Naive B cell (primary cell): ENCODE measurements at regions not wholly inside any gene's neighbourhood (a gene's known extent, or its start where the extent isn't known, plus 50 kb on each side); places are given as distances from the start of the nearest gene placed in this dataset.

Source experiments
- ATAC-seq, 2 donors: fragments of 150-1000 bp; cut with Tn5 transposase; 2 replicates each; pipeline ENCODE4 v1.10.0; 2021; ENCODE audit warnings: low read depth in 2 of 2, mild to moderate bottlenecking in 2 of 2, moderate library complexity in 2 of 2
- DNase-seq: peaks from one replicate; pipeline ENCODE4 v3.0.0; 2022
- H3K27ac Mint-ChIP-seq, 6 donors: one replicate each; pipeline ENCODE4 v1.8.0; 2020 to 2022; ENCODE audit warnings: mild to moderate bottlenecking in 6 of 6, mixed read lengths in 6 of 6, moderate library complexity in 5 of 6, inconsistent platforms in 2 of 6
- H3K27me3 Mint-ChIP-seq, 3 donors: one replicate each; pipeline ENCODE4 v1.8.0; 2021 to 2022; ENCODE audit warnings: mixed read lengths in 3 of 3, mild to moderate bottlenecking in 1 of 3
- H3K36me3 Mint-ChIP-seq, 2 donors: one replicate each; pipeline ENCODE4 v1.8.0; 2020 to 2022; ENCODE audit warnings: mixed read lengths in 2 of 2, inconsistent platforms in 1 of 2, mild to moderate bottlenecking in 1 of 2
- H3K4me1 Mint-ChIP-seq, 3 donors: one replicate each; pipeline ENCODE4 v1.8.0; 2020 to 2022; ENCODE audit warnings: mixed read lengths in 3 of 3, inconsistent platforms in 1 of 3, mild to moderate bottlenecking in 1 of 3, moderate library complexity in 1 of 3
- H3K4me3 Mint-ChIP-seq, 8 donors: one replicate each; pipeline ENCODE4 v1.8.0; 2020 to 2022; ENCODE audit warnings: mild to moderate bottlenecking in 8 of 8, mixed read lengths in 8 of 8, moderate library complexity in 8 of 8, inconsistent platforms in 2 of 8
- H3K9me3 Mint-ChIP-seq, 7 donors: one replicate each; pipeline ENCODE4 v1.8.0; 2020 to 2022; ENCODE audit warnings: mixed read lengths in 7 of 7, mild to moderate bottlenecking in 5 of 7, inconsistent platforms in 2 of 7, moderate library complexity in 1 of 7

DNA sequence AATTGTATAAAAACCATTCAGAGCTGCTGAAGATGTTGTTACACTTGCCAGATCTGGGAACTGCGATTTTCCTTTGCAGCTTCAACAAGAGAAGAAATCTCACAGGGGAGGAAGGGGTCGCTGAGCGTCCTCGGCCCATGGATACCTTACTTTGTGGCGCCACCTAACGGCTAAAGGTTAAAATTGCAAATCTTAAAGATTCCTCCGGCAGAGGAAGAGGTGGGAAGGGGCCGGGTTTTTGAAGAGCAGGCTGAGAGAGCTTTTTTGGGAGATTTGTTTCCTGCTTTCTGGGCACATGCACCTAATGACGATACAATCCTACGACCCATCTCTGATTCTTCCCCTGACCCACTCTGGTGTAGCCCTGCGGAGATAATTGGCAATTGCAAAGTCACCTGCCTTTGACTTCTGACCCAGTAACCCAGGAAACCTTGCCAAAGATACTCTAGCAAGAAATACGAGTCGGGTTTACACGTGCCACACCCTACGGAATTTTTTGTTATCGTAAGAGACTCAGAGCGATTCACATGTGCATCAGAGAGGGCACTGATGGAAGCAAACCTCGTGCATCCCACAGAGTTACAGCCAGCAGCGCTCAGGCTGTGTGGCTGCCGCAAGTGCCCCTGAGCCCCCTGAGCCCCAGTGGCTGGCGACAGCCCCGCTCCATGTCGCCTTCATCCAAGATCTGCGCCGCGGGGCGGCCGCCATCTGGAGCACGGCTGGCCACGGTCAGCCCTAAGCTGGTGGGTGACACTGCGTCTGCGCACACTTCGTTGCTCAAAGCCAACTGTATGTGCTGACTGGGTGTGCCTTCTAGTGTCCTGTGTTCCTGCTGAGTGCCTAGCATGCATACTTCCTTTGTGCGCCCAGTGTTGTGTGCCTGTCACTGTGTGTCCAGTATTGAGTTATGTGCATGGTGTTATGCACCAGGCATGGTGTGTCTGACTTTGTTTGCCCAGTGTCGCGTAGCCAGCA, 55.2 kb upstream of the CHRNA7 start:
- no peaks in the 10 kb centered on the region for H3K36me3 Mint-ChIP-seq
- DNase-seq, result no peak
- H3K27ac Mint-ChIP-seq, result no peak overlapping the region
- peaks cover 34 to 47% (median 42%) of the 10 kb centered on the region in 3 donors for H3K27me3 Mint-ChIP-seq
- peak overlapping the region in 2 of 8 donors; percentile 22 to 47 for H3K4me3 Mint-ChIP-seq
- H3K9me3 Mint-ChIP-seq, result peaks cover 0 to 3% (median 0%) of the 10 kb centered on the region in 7 donors
- no peak for ATAC-seq
- peaks cover 6 to 23% (median 11%) of the 10 kb centered on the region in 3 donors for H3K4me1 Mint-ChIP-seq

DNA sequence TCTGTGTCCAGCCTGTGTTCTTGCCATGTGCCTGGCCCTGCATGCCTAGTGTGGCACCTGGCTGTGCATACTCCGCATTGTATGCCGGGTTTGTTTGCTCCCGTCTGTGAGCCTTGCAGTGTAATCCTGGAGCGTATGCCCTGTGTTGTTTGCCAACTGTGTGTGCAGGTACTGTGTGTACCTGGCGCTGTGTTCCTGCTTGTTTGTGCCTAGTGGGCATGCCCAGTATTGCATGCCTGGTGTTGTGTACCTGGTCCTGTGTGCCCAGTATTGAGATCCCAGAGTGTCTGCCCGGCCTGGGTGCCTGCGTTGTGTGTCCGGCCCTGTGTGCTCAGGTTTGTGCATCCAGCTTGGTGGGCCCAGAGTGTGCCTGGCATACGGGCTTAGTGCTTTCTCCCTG, 54.5 kb upstream of the CHRNA7 start:
- Mint-ChIP-seq H3K36me3 (no peaks in the 10 kb centered on the region), H3K27me3 (peaks cover 37 to 50% (median 48%) of the 10 kb centered on the region in 3 donors), H3K9me3 (peaks cover 0 to 3% (median 0%) of the 10 kb centered on the region in 7 donors), H3K4me3 (no peak overlapping the region), H3K4me1 (peaks cover 6 to 23% (median 11%) of the 10 kb centered on the region in 3 donors), H3K27ac (peak overlapping the region in 1 of 6 donors; percentile 79)
- DNase-seq (no peak), ATAC-seq (no peak)

GRCh38 chr15:31977138-31977537, 53.2 kb upstream of the CHRNA7 start:
- no peaks in the 10 kb centered on the region for H3K36me3 Mint-ChIP-seq
- ATAC-seq (no peak), DNase-seq (no peak)
- no peak overlapping the region for H3K4me3 Mint-ChIP-seq
- peaks cover 0 to 3% (median 0%) of the 10 kb centered on the region in 7 donors for H3K9me3 Mint-ChIP-seq
- peaks cover 6 to 23% (median 11%) of the 10 kb centered on the region in 3 donors for H3K4me1 Mint-ChIP-seq
- no peak overlapping the region for H3K27ac Mint-ChIP-seq
- peaks cover 41 to 53% (median 52%) of the 10 kb centered on the region in 3 donors for H3K27me3 Mint-ChIP-seq

- Mint-ChIP-seq H3K36me3 (no peaks in the 10 kb centered on the region), H3K27ac (no peak overlapping the region), H3K4me3 (no peak overlapping the region), H3K27me3 (peaks cover 41 to 53% (median 52%) of the 10 kb centered on the region in 3 donors), H3K9me3 (peaks cover 0 to 3% (median 0%) of the 10 kb centered on the region in 7 donors), H3K4me1 (peaks cover 6 to 23% (median 11%) of the 10 kb centered on the region in 3 donors)
- no peak for ATAC-seq
- DNase-seq, result no peak
Measured at GRCh38 chr15:31977812-31978661, 52.3 kb upstream of the CHRNA7 start.
